ENCODE measurements at regions not wholly inside any gene's neighbourhood (a gene's known extent, or its start where the extent isn't known, plus 50 kb on each side); places are given as distances from the start of the nearest gene placed in this dataset.

DNA sequence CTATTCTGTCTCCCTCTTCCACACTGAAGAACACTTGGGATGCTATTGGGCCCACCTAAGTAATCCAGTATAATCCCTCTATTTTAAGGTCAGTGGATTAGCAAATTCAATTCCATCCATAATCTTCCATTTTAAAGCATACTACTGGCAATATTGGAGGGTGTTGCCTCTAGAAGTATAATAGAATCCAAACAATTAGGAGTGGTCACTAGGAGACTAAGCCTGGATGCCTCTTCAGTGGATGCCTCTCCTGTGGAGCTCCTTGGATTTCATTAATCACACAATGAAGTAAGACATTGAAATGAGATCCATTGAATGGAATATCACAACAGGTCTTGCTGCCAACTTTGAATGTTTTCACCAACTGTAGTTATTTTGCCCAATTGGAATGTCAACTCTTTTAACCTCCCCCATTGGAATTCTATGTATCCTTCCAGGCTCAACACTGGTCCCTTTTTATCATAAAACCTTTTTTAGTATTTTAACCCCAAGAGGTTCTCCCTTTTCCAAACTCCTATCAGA is 311.6 kb downstream of the PLK2 start:
- POLR2A ChIA-PET, result no interaction called here
- no peak overlapping the region for H3K27ac Mint-ChIP-seq

DNA sequence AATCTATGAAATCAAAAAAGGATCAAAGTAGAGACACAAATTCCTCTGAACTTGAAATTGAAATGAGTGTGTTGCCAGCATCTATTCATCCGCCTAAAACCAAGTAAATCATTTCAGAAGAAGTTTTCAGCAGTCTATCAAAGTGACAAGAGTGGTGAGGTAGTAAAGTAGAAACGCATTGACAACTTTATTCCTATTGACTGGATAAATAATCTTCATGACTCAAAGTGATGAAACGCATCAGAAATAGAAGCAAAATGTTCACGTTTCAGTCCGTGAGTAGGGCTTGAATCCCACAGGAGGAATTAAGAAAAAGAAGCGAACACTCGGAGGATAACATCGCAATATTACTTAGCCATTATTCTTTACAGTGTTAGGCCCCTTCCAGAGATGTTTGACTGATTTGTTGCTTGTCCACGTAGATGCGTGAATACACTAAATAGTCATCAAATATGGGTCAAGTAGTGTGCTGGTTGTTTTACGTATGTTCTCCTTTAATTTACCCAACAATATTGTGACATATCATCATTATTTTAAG is 314.4 kb downstream of the PLK2 start:
- H3K4me3 Mint-ChIP-seq, result no peak overlapping the region
- no peak overlapping the region for H3K4me3 ChIP-seq (ENCODE audit: low read length)
- ChIA-PET CTCF (no interaction called here), POLR2A (no interaction called here)
- no peaks in the 10 kb centered on the region for H3K27me3 Mint-ChIP-seq
- no peak for DNase-seq
- no peaks in the 10 kb centered on the region for H3K27me3 ChIP-seq (ENCODE audit: insufficient read depth, low read length, poor library complexity, severe bottlenecking)
- no peaks in the 10 kb centered on the region for H3K4me1 Mint-ChIP-seq
- H3K36me3 ChIP-seq (ENCODE audit: insufficient read depth, low read length), result no peaks in the 10 kb centered on the region
- H3K27ac ChIP-seq (ENCODE audit: low read depth, low read length), result no peak overlapping the region
- no peak overlapping the region for H3K27ac Mint-ChIP-seq
- H3K4me1 ChIP-seq (ENCODE audit: insufficient read depth, low read length), result no peaks in the 10 kb centered on the region
- no peaks in the 10 kb centered on the region for H3K36me3 Mint-ChIP-seq
- no peaks in the 10 kb centered on the region for H3K9me3 ChIP-seq (ENCODE audit: low read length)
- no peaks in the 10 kb centered on the region for H3K9me3 Mint-ChIP-seq

More for the DNA sequence above, 311.6 kb downstream of the PLK2 start:
- Histone ChIP-seq H3K4me3 (ENCODE audit: low read length) (no peak overlapping the region), H3K4me1 (ENCODE audit: insufficient read depth, low read length) (no peaks in the 10 kb centered on the region), H3K9me3 (ENCODE audit: low read length) (no peaks in the 10 kb centered on the region), H3K36me3 (ENCODE audit: insufficient read depth, low read length) (no peaks in the 10 kb centered on the region), H3K27me3 (ENCODE audit: insufficient read depth, low read length, poor library complexity, severe bottlenecking) (no peaks in the 10 kb centered on the region), H3K27ac (ENCODE audit: low read depth, low read length) (no peak overlapping the region)
- Mint-ChIP-seq H3K9me3 (peaks cover 0 to 7% (median 0%) of the 10 kb centered on the region in 5 donors), H3K4me3 (no peak overlapping the region), H3K27me3 (peaks cover 0 to 2% of the 10 kb centered on the region in 2 donors), H3K36me3 (no peaks in the 10 kb centered on the region), H3K4me1 (no peaks in the 10 kb centered on the region)
- CTCF ChIA-PET, result no interaction called here
- DNase-seq, result no peak

DNA sequence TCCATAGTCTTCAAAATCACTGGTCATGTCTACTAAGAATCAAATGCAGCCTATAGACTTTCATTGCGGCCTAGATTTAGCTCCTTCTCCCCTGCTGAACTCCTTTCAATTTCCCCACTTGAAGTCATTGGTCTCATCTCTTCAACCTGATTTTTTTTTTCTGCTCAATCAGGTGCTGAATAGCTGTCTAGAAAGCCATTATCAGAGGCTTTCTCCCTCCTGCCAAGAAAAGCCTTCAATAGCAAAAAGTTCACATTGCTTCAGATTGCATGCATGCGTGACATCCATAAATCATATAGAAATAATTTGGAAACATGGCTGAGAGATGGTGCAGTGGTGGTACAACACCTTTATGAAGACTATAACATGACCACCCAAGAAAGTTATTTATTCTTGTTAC is 316.2 kb downstream of the PLK2 start:
- Histone ChIP-seq H3K4me1 (ENCODE audit: insufficient read depth, low read length) (no peaks in the 10 kb centered on the region), H3K4me3 (ENCODE audit: low read length) (no peak overlapping the region), H3K9me3 (ENCODE audit: low read length) (no peaks in the 10 kb centered on the region), H3K27me3 (ENCODE audit: insufficient read depth, low read length, poor library complexity, severe bottlenecking) (no peaks in the 10 kb centered on the region), H3K27ac (ENCODE audit: low read depth, low read length) (no peak overlapping the region), H3K36me3 (ENCODE audit: insufficient read depth, low read length) (no peaks in the 10 kb centered on the region)
- no peaks in the 10 kb centered on the region for H3K9me3 Mint-ChIP-seq
- no peaks in the 10 kb centered on the region for H3K36me3 Mint-ChIP-seq
- no peaks in the 10 kb centered on the region for H3K27me3 Mint-ChIP-seq
- H3K4me3 Mint-ChIP-seq, result no peak overlapping the region
- DNase-seq, result no peak
- H3K4me1 Mint-ChIP-seq, result no peaks in the 10 kb centered on the region
- CTCF ChIA-PET, result no interaction called here
- POLR2A ChIA-PET, result no interaction called here
- H3K27ac Mint-ChIP-seq, result no peak overlapping the region

DNA sequence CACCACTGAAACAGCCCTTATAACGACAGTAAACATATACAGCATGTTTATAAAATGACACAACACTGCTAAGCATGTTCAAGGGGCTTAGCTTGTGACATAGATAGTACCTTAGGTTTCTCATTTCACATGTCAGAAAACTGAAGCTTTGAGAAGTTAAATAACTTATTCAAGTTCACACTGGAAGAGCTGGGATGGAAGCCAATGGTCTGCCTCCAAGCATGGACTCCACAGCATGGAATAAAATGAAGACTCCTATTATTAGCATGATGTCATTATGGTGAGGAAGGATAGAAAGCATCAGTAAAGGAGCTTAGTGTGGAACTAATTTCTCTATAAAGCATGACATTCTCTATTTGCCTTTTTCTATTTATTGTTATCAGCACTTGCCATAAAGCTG is 316.7 kb downstream of the PLK2 start:
- no peaks in the 10 kb centered on the region for H3K9me3 ChIP-seq (ENCODE audit: low read length)
- no peaks in the 10 kb centered on the region for H3K9me3 Mint-ChIP-seq
- DNase-seq, result no peak
- no peaks in the 10 kb centered on the region for H3K27me3 ChIP-seq (ENCODE audit: insufficient read depth, low read length, poor library complexity, severe bottlenecking)
- H3K4me1 Mint-ChIP-seq, result no peaks in the 10 kb centered on the region
- H3K27me3 Mint-ChIP-seq, result no peaks in the 10 kb centered on the region
- no peak overlapping the region for H3K27ac Mint-ChIP-seq
- no peak overlapping the region for H3K27ac ChIP-seq (ENCODE audit: low read depth, low read length)
- POLR2A ChIA-PET, result no interaction called here
- H3K4me3 Mint-ChIP-seq, result no peak overlapping the region
- CTCF ChIA-PET, result no interaction called here
- H3K4me3 ChIP-seq (ENCODE audit: low read length), result no peak overlapping the region
- H3K4me1 ChIP-seq (ENCODE audit: insufficient read depth, low read length), result no peaks in the 10 kb centered on the region
- H3K36me3 ChIP-seq (ENCODE audit: insufficient read depth, low read length), result no peaks in the 10 kb centered on the region
- no peaks in the 10 kb centered on the region for H3K36me3 Mint-ChIP-seq

DNA sequence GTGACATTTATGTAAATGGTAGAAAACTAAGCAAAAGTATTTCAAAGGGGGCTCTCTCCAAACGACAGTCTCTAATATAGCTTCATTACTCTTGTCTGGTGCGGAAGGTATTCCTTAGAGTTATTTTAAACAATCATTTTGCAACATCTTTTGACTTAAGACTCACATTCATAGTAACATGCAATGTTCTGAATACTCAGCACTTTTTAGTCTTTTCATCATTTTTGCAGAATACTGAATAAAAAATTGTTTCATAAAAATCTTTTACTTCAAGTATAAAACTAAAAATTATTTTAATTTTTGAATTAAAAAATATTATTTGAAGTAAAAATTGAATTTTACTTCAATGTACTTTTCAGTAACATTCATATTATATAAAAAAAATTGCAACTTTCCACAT is 321.1 kb downstream of the PLK2 start:
- H3K27me3 Mint-ChIP-seq, result no peaks in the 10 kb centered on the region
- no peaks in the 10 kb centered on the region for H3K9me3 Mint-ChIP-seq
- no peaks in the 10 kb centered on the region for H3K36me3 Mint-ChIP-seq
- H3K36me3 ChIP-seq (ENCODE audit: insufficient read depth, low read length), result no peaks in the 10 kb centered on the region
- no peaks in the 10 kb centered on the region for H3K9me3 ChIP-seq (ENCODE audit: low read length)
- ChIA-PET CTCF (no interaction called here), POLR2A (no interaction called here)
- H3K4me3 ChIP-seq (ENCODE audit: low read length), result no peak overlapping the region
- H3K4me3 Mint-ChIP-seq, result no peak overlapping the region
- H3K4me1 Mint-ChIP-seq, result no peaks in the 10 kb centered on the region
- no peaks in the 10 kb centered on the region for H3K27me3 ChIP-seq (ENCODE audit: insufficient read depth, low read length, poor library complexity, severe bottlenecking)
- no peak overlapping the region for H3K27ac Mint-ChIP-seq
- DNase-seq, result no peak
- no peaks in the 10 kb centered on the region for H3K4me1 ChIP-seq (ENCODE audit: insufficient read depth, low read length)
- no peak overlapping the region for H3K27ac ChIP-seq (ENCODE audit: low read depth, low read length)

DNA sequence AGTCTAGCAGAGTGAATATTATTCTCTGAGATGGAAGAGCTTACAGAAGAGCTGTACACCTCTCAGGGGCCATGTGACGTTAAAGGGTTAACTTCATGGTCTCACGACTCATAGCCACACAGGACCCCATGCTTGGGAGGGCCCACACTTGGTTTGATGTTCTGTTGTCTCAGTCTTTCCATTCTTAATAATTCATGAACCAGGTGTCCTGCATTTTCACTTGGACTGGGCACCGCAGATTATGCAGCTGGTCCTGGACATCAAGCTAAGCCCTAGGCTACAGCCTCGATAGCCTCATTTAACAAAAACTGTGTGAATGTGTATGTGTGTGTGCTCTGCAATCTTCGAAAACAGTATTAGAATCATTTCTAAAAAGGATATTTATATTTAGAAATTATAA is 323.5 kb downstream of the PLK2 start:
- Histone ChIP-seq H3K4me3 (ENCODE audit: low read length) (no peak overlapping the region), H3K9me3 (ENCODE audit: low read length) (no peaks in the 10 kb centered on the region), H3K27ac (ENCODE audit: low read depth, low read length) (no peak overlapping the region), H3K27me3 (ENCODE audit: insufficient read depth, low read length, poor library complexity, severe bottlenecking) (no peaks in the 10 kb centered on the region), H3K36me3 (ENCODE audit: insufficient read depth, low read length) (no peaks in the 10 kb centered on the region), H3K4me1 (ENCODE audit: insufficient read depth, low read length) (no peaks in the 10 kb centered on the region)
- no peaks in the 10 kb centered on the region for H3K9me3 Mint-ChIP-seq
- no peaks in the 10 kb centered on the region for H3K27me3 Mint-ChIP-seq
- ChIA-PET POLR2A (no interaction called here), CTCF (no interaction called here)
- H3K36me3 Mint-ChIP-seq, result no peaks in the 10 kb centered on the region
- no peak overlapping the region for H3K27ac Mint-ChIP-seq
- H3K4me1 Mint-ChIP-seq, result no peaks in the 10 kb centered on the region
- H3K4me3 Mint-ChIP-seq, result no peak overlapping the region
- no peak for DNase-seq

DNA sequence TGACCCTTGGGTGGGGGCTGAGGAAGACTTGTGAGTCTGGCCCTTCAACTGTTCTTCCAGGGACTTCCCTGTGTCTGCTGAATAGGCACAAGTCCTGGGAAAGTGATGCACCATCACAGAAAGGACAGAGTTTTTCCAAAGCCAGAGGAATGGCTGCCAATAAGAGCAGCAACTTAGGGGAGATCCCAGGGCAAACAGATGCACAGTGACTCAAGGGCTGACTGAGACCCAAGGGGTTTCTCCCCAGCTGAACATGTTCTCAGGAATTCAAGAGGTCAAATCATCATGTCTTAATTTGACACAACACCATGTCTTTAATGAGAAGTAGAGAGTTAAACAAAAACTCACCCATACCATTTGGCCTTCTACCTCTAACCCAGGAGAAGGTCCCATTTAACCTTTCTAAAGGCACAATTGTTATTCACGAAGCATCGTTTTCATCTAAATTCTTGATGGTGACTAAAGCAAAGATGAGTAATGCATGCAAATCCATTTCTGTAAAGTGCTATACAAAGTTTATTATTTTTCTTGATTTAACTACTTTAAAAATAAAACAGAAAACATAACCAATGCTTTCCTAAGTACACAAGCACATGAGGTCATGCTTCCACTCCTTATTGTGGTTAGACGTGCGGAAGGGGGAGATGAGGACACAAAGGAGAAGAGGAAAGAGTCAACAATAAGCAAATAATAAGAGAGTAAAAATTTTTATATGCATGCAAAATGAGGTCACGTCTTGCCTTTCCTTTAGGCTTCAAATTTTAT is 324.1 kb downstream of the PLK2 start:
- Histone ChIP-seq H3K4me3 (ENCODE audit: low read length) (no peak overlapping the region), H3K27me3 (ENCODE audit: insufficient read depth, low read length, poor library complexity, severe bottlenecking) (no peaks in the 10 kb centered on the region), H3K9me3 (ENCODE audit: low read length) (no peaks in the 10 kb centered on the region), H3K36me3 (ENCODE audit: insufficient read depth, low read length) (no peaks in the 10 kb centered on the region), H3K27ac (ENCODE audit: low read depth, low read length) (no peak overlapping the region), H3K4me1 (ENCODE audit: insufficient read depth, low read length) (no peaks in the 10 kb centered on the region)
- Mint-ChIP-seq H3K4me3 (no peak overlapping the region), H3K4me1 (no peaks in the 10 kb centered on the region), H3K27ac (no peak overlapping the region), H3K27me3 (no peaks in the 10 kb centered on the region), H3K36me3 (no peaks in the 10 kb centered on the region), H3K9me3 (no peaks in the 10 kb centered on the region)
- POLR2A ChIA-PET, result no interaction called here
- CTCF ChIA-PET, result no interaction called here
- no peak for DNase-seq

DNA sequence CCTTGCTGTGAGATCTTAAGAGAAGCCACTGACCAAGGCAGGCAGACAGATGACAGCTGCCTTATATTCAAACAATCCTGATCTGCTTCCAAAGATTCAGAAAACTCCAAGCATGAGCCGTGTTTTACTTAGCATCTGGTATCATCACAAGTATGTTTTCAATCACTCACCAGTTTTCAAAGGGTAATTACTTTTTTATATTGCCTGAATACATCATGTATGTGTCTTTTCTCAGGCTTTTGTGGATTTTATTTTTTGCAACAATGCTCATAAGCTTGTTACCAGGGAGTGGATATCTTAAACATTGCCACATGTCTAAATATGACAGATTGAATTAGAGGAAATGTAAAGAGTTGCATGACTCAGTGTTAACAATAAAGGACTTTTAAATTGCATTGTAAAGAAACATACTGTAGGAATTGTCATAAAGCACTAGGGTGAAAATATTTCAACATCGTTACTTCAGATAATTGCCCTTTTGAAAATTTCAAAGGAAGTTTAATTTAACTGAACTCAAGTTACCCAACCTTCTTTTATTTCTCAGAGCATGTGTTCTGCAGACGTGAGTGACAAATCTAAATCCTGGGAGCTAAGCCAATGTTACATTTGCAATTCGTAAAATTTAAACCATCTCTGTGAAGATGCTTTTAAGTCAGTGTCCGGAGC is 326.1 kb downstream of the PLK2 start:
- Histone ChIP-seq H3K9me3 (ENCODE audit: low read length) (no peaks in the 10 kb centered on the region), H3K4me1 (ENCODE audit: insufficient read depth, low read length) (no peaks in the 10 kb centered on the region), H3K27ac (ENCODE audit: low read depth, low read length) (no peak overlapping the region), H3K36me3 (ENCODE audit: insufficient read depth, low read length) (no peaks in the 10 kb centered on the region), H3K27me3 (ENCODE audit: insufficient read depth, low read length, poor library complexity, severe bottlenecking) (no peaks in the 10 kb centered on the region), H3K4me3 (ENCODE audit: low read length) (no peak overlapping the region)
- no peak for DNase-seq
- H3K4me1 Mint-ChIP-seq, result no peaks in the 10 kb centered on the region
- no peaks in the 10 kb centered on the region for H3K9me3 Mint-ChIP-seq
- no peak overlapping the region for H3K4me3 Mint-ChIP-seq
- CTCF ChIA-PET, result no interaction called here
- POLR2A ChIA-PET, result no interaction called here
- no peaks in the 10 kb centered on the region for H3K36me3 Mint-ChIP-seq
- H3K27me3 Mint-ChIP-seq, result no peaks in the 10 kb centered on the region
- no peak overlapping the region for H3K27ac Mint-ChIP-seq

Measured in CD8-positive, alpha-beta memory T cell (primary cell).